Endothelial cell of umbilical vein (primary cell): ENCODE measurements at regions not wholly inside any gene's neighbourhood (a gene's known extent, or its start where the extent isn't known, plus 50 kb on each side); places are given as distances from the start of the nearest gene placed in this dataset.

Experiments used
- BruUV-seq: library from RNA; stranded (reverse); fragments of 400-500 nt; replicated peaks from 2 replicates; lab custom pipeline; 2021; lab: Mats Ljungman, UMichigan
- CTCF ChIA-PET: fragments of 300-600, 350-600 bp; sonication (Branson Sonifier 250); formaldehyde crosslinking; loops from one replicate; lab custom pipeline; 2021; ENCODE audit warnings: antibody characterized with exemption, inconsistent platforms; lab: Charles Lee
- POLR2A ChIA-PET: fragments of 300-600, 350-600 bp; sonication (Branson Sonifier 250); formaldehyde crosslinking; loops from one replicate; lab custom pipeline; 2021; ENCODE audit warnings: antibody characterized with exemption, inconsistent platforms; lab: Charles Lee
- DNase-seq: peaks from one replicate; pipeline ENCODE4 v3.0.0-alpha.2; 2011; ENCODE audit warnings: low read depth, low spot score
- FAIRE-seq: peaks from 2 replicates; lab custom pipeline; 2011; peaks lifted over from hg19 to GRCh38; lab: Jason Lieb, UNC
- H2AFZ ChIP-seq: 2 replicates; pipeline ENCODE4 v1.6.0; 2012; ENCODE audit warnings: low read depth, low read length, control low read depth, inconsistent platforms
- H3K27ac ChIP-seq: 2 replicates; pipeline ENCODE4 v1.5.1; 2011; ENCODE audit warnings: low read depth, mild to moderate bottlenecking, control low read depth, low read length, moderate library complexity; ENCODE audit not compliant: insufficient read depth
- H3K27me3 ChIP-seq, 2 experiments: 2 replicates each; pipeline versions ENCODE4 v1.6.0 to v1.6.1; 2011; ENCODE audit warnings: low read length in 2 of 2, mixed read lengths in 1 of 2; ENCODE audit not compliant: control insufficient read depth in 2 of 2, insufficient read depth in 2 of 2
- H3K36me3 ChIP-seq, 2 experiments: 2 replicates in 1 of 2; 3 replicates in 1 of 2; pipeline ENCODE4 v1.5.1; 2011; ENCODE audit warnings: low read length in 2 of 2, mild to moderate bottlenecking in 1 of 2, moderate library complexity in 1 of 2; ENCODE audit not compliant: control insufficient read depth in 2 of 2, insufficient read depth in 2 of 2; ENCODE audit errors: extremely low read depth in 1 of 2
- H3K4me1 ChIP-seq: 3 replicates; pipeline ENCODE4 v1.5.1; 2011; ENCODE audit warnings: mild to moderate bottlenecking, low read length; ENCODE audit not compliant: control insufficient read depth, insufficient read depth; ENCODE audit errors: extremely low read depth
- H3K4me2 ChIP-seq: 2 replicates; pipeline ENCODE4 v1.6.1; 2011; ENCODE audit warnings: low read length, control low read depth, mixed read lengths; ENCODE audit not compliant: insufficient read depth
- H3K4me3 ChIP-seq, 3 experiments: fragments of 200-600 bp in 1 of 3; sonication (generic), shearing (Covaris generic) in 1 of 3; replicated peaks in 1 of 3; 2 replicates each; pipeline ENCODE4 v1.5.1; 2011 to 2016; ENCODE audit warnings: control low read depth in 3 of 3, low read length in 3 of 3, mild to moderate bottlenecking in 2 of 3, inconsistent platforms in 1 of 3, low read depth in 1 of 3, moderate library complexity in 1 of 3; ENCODE audit not compliant: insufficient read depth in 1 of 3
- H3K79me2 ChIP-seq: 2 replicates; pipeline ENCODE4 v1.6.0; 2012; ENCODE audit warnings: low read length, inconsistent platforms; ENCODE audit not compliant: control insufficient read depth, insufficient read depth
- H3K9ac ChIP-seq: replicated peaks from 2 replicates; pipeline ENCODE3; 2011; ENCODE audit warnings: low read length, control low read depth; ENCODE audit not compliant: insufficient read depth; ENCODE audit errors: extremely low read depth
- H3K9me1 ChIP-seq: replicated peaks from 3 replicates; pipeline ENCODE4 v1.6.0; 2011; ENCODE audit warnings: mild to moderate bottlenecking, low read length; ENCODE audit not compliant: control insufficient read depth, insufficient read depth; ENCODE audit errors: extremely low read depth
- H3K9me3 ChIP-seq: replicated peaks from 2 replicates; pipeline ENCODE4 v1.5.1; 2012; ENCODE audit warnings: low read length, inconsistent platforms; ENCODE audit not compliant: control insufficient read depth, insufficient read depth
- H4K20me1 ChIP-seq: replicated peaks from 2 replicates; pipeline ENCODE3; 2011; ENCODE audit warnings: mild to moderate bottlenecking, low read length; ENCODE audit not compliant: control insufficient read depth, insufficient read depth; ENCODE audit errors: extremely low read depth
- EZH2 ChIP-seq: IDR thresholded peaks from 2 replicates; pipeline ENCODE4 v1.6.1; 2012; ENCODE audit warnings: borderline replicate concordance, low read depth, mild to moderate bottlenecking, moderate library complexity, low read length, inconsistent platforms; ENCODE audit not compliant: severe bottlenecking
- FOS ChIP-seq: IDR thresholded peaks from 2 replicates; pipeline ENCODE4 v1.6.1; 2011; ENCODE audit warnings: mild to moderate bottlenecking, low read length, moderate library complexity, borderline replicate concordance; ENCODE audit not compliant: insufficient read depth
- GATA2 ChIP-seq: IDR thresholded peaks from 2 replicates; pipeline ENCODE4 v1.7.0; 2011; ENCODE audit warnings: low read depth, mild to moderate bottlenecking, moderate library complexity, mixed read lengths, low read length; ENCODE audit not compliant: insufficient read length, insufficient read depth
- JUN ChIP-seq: IDR thresholded peaks from 2 replicates; pipeline ENCODE4 v1.6.1; 2011; ENCODE audit warnings: borderline replicate concordance, low read depth; ENCODE audit not compliant: insufficient read length, insufficient read depth
- MAX ChIP-seq: IDR thresholded peaks from 2 replicates; pipeline ENCODE4 v1.6.1; 2011; ENCODE audit not compliant: insufficient read depth, insufficient read length
- POLR2A ChIP-seq: IDR thresholded peaks from 2 replicates; pipeline ENCODE4 v1.6.1; 2012; ENCODE audit warnings: low read depth, mild to moderate bottlenecking, control low read depth, low read length
- POLR2AphosphoS5 ChIP-seq: IDR thresholded peaks from 2 replicates; pipeline ENCODE4 v1.6.1; 2012; ENCODE audit warnings: low read depth, mild to moderate bottlenecking, control low read depth, low read length, moderate library complexity; ENCODE audit not compliant: insufficient read depth
- dilution Hi-C: fragments of 300-500 bp; cut with MboI; formaldehyde crosslinking; loops from one replicate; pipeline ENCODE4 v1.15.0; 2019; ENCODE audit warnings: low sequenced_read_pairs; ENCODE audit not compliant: extremely low pct_ligation_motif_present
- intact Hi-C: fragments of 100-400 bp; cut with micrococcal nuclease; formaldehyde crosslinking; loops from one replicate; pipeline ENCODE4 v1.10.0; 2022

GRCh38 chr5:144017119-144017518, 153.3 kb downstream of the YIPF5 start:
- no peaks in the 10 kb centered on the region for H3K9me3 ChIP-seq
- H3K79me2 ChIP-seq: no peaks in the 10 kb centered on the region
- TF ChIP-seq EZH2: no peak
- no peak for TF ChIP-seq JUN
- TF ChIP-seq GATA2: no peak
- TF ChIP-seq FOS: no peak
- TF ChIP-seq POLR2A: no peak
- H4K20me1 ChIP-seq: no peaks in the 10 kb centered on the region
- CTCF ChIA-PET: interaction anchor here (1.3 to 1.7 kb wide), 2 partner anchors 19 to 125 kb away, joined by 3 to 4 read pairs; no protein-coding TSS in a partner anchor
- no peak overlapping the region for H3K27ac ChIP-seq
- dilution Hi-C loops: no loop called here
- H3K27me3 ChIP-seq: no peaks in the 10 kb centered on the region
- DNase-seq (no peak), FAIRE-seq (no peak)
- H3K9me1 ChIP-seq: no peaks in the 10 kb centered on the region
- no peaks in the 10 kb centered on the region for H3K4me1 ChIP-seq
- BruUV-seq: no TSS peak
- no peak overlapping the region for H2AFZ ChIP-seq
- intact Hi-C loops: no loop called here
- H3K9ac ChIP-seq: no peak overlapping the region
- H3K4me2 ChIP-seq: no peak overlapping the region
- no peaks in the 10 kb centered on the region for H3K36me3 ChIP-seq
- no peak overlapping the region for H3K4me3 ChIP-seq
- POLR2A ChIA-PET: no interaction called here

- no peak overlapping the region for H3K4me3 ChIP-seq
- H4K20me1 ChIP-seq: no peaks in the 10 kb centered on the region
- no peaks in the 10 kb centered on the region for H3K36me3 ChIP-seq
- FAIRE-seq: no peak
- no peak for DNase-seq
- no peak overlapping the region for H3K27ac ChIP-seq
- dilution Hi-C loops: no loop called here
- H3K9me1 ChIP-seq: no peaks in the 10 kb centered on the region
- BruUV-seq: no TSS peak
- no peak overlapping the region for H3K4me2 ChIP-seq
- POLR2A ChIA-PET: no interaction called here
- H3K79me2 ChIP-seq: no peaks in the 10 kb centered on the region
- H3K9me3 ChIP-seq: no peaks in the 10 kb centered on the region
- no peaks in the 10 kb centered on the region for H3K27me3 ChIP-seq
- H3K4me1 ChIP-seq: no peaks in the 10 kb centered on the region
- intact Hi-C loops: no loop called here
- TF ChIP-seq POLR2AphosphoS5 (no peak), GATA2 (no peak), POLR2A (no peak), JUN (no peak), MAX (no peak)
- CTCF ChIA-PET: interaction anchor here (1.3 kb wide), 1 partner anchor 125 kb away, joined by 4 read pairs; no protein-coding TSS in a partner anchor
- H2AFZ ChIP-seq: no peak overlapping the region
- H3K9ac ChIP-seq: no peak overlapping the region
Measured at GRCh38 chr5:144017631-144018030, 152.8 kb downstream of the YIPF5 start.
